Transverse colon (tissue), 4 donors: ENCODE measurements at regions not wholly inside any gene's neighbourhood (a gene's known extent, or its start where the extent isn't known, plus 50 kb on each side); places are given as distances from the start of the nearest gene placed in this dataset.

Experiments
- DNase-seq: peaks from one replicate; pipeline ENCODE4 v3.0.0-alpha.2; 2019
- H3K27ac ChIP-seq, 4 donors: fragments of 200-600 bp; sonication (generic); 2 replicates each; pipeline ENCODE4 v1.5.1; 2016 to 2018; ENCODE audit warnings: inconsistent platforms in 4 of 4
- H3K27me3 ChIP-seq: fragments of 200-600 bp; sonication (generic); 2 replicates; pipeline ENCODE4 v1.5.1; 2017; ENCODE audit warnings: inconsistent platforms
- H3K36me3 ChIP-seq, 4 donors: fragments of 200-600 bp; sonication (generic); 2 replicates each; pipeline ENCODE4 v1.5.1; 2017 to 2019; ENCODE audit warnings: inconsistent platforms in 4 of 4
- H3K4me1 ChIP-seq, 4 donors: fragments of 200-600 bp; sonication (generic); 2 replicates each; pipeline ENCODE4 v1.5.1; 2017 to 2020; ENCODE audit warnings: inconsistent platforms in 4 of 4
- H3K4me3 ChIP-seq, 4 donors: fragments of 200-600 bp; sonication (generic); 1 replicate in 1 of 4; 2 replicates in 3 of 4; pipeline versions ENCODE4 v1.5.1 to v1.6.1; 2017 to 2019; ENCODE audit warnings: inconsistent platforms in 4 of 4
- H3K9me3 ChIP-seq, 2 donors: fragments of 200-600 bp; sonication (generic); 2 replicates each; pipeline ENCODE4 v1.5.1; 2017 to 2019; ENCODE audit warnings: inconsistent platforms in 2 of 2
- CTCF ChIP-seq, 5 experiments: fragments of 200-600 bp in 3 of 5; fragments of 450-650 bp in 2 of 5; sonication (generic) in 3 of 5; IDR thresholded peaks; 1 replicate in 2 of 5; 2 replicates in 3 of 5; pipeline ENCODE4 v1.5.1; 2016 to 2017; ENCODE audit warnings: antibody characterized with exemption in 5 of 5, inconsistent platforms in 3 of 5, mild to moderate bottlenecking in 2 of 5, moderate library complexity in 1 of 5
- EP300 ChIP-seq: sonication (generic); formaldehyde crosslinking; IDR thresholded peaks from one replicate; pipeline ENCODE4 v1.6.1; 2017; ENCODE audit warnings: antibody characterized with exemption, low read depth
- POLR2A ChIP-seq: fragments of 450-650 bp; IDR thresholded peaks from one replicate; pipeline ENCODE4 v1.6.1; 2016; ENCODE audit warnings: antibody characterized with exemption, mild to moderate bottlenecking, moderate library complexity
- POLR2AphosphoS5 ChIP-seq, 3 donors: sonication (generic); formaldehyde crosslinking; IDR thresholded peaks; one replicate each; pipeline ENCODE4 v1.6.1; 2016; ENCODE audit warnings: antibody characterized with exemption in 3 of 3
- WGBS, 2 donors: methylation state at CpG; one replicate each; pipeline ENCODE4 v1.1.5; 2018; ENCODE audit warnings: low coverage in 1 of 2; 5-methylcytosine and 5-hydroxymethylcytosine counted together
- in situ Hi-C, 4 donors: fragments of 200-750 bp; cut with MboI; loops; one replicate each; pipeline versions ENCODE4 v1.15.0 to v1.15.1; 2017; ENCODE audit warnings: low sequenced_read_pairs in 3 of 4, low pct_ligation_motif_present in 1 of 4, low pct_unique_long_range_greater_than_20kb in 1 of 4
- intact Hi-C: fragments of 100-400 bp; cut with DNase I; formaldehyde crosslinking; loops from one replicate; pipeline ENCODE4 v1.15.1; 2023; ENCODE audit warnings: low total_unique reads

- no peaks in the 10 kb centered on the region for H3K9me3 ChIP-seq
- H3K27me3 ChIP-seq = peaks cover 57% of the 10 kb centered on the region
- DNase-seq = no peak
- H3K4me3 ChIP-seq = no peak overlapping the region
- 92 to 100% methylated on average over 4 to 12 of the region's 12 CpGs for WGBS, 2 donors
- no peaks in the 10 kb centered on the region for H3K36me3 ChIP-seq
- H3K27ac ChIP-seq = no peak overlapping the region
- intact Hi-C loops = no loop called here
- in situ Hi-C loops = no loop called here
- TF ChIP-seq POLR2A (no peak), CTCF (IDR thresholded peaks at IDR 0.05) (no peak), EP300 (no peak), POLR2AphosphoS5 (IDR thresholded peaks at IDR 0.05) (no peak)
- no peaks in the 10 kb centered on the region for H3K4me1 ChIP-seq
Measured at GRCh38 chr5:176734756-176735342, 75.5 kb upstream of the UNC5A start.

- no peak overlapping the region for H3K27ac ChIP-seq
- in situ Hi-C loops = no loop called here
- H3K27me3 ChIP-seq = peaks cover 59% of the 10 kb centered on the region
- no peaks in the 10 kb centered on the region for H3K36me3 ChIP-seq
- no peaks in the 10 kb centered on the region for H3K9me3 ChIP-seq
- 62 to 74% methylated on average over 8 to 16 of the region's 16 CpGs for WGBS, 2 donors
- TF ChIP-seq EP300 = no peak
- no peak for TF ChIP-seq POLR2AphosphoS5 (IDR thresholded peaks at IDR 0.05)
- TF ChIP-seq POLR2A = no peak
- no peak for TF ChIP-seq CTCF (IDR thresholded peaks at IDR 0.05)
- peak; percentile 1 for DNase-seq
- no peaks in the 10 kb centered on the region for H3K4me1 ChIP-seq
- intact Hi-C loops = no loop called here
- H3K4me3 ChIP-seq = no peak overlapping the region
Measured at GRCh38 chr5:176735383-176736265, 74.7 kb upstream of the UNC5A start.

- in situ Hi-C loops (no loop called here), intact Hi-C loops (no loop called here)
- Histone ChIP-seq H3K4me1 (no peaks in the 10 kb centered on the region), H3K4me3 (no peak overlapping the region), H3K36me3 (no peaks in the 10 kb centered on the region), H3K27me3 (peaks cover 64% of the 10 kb centered on the region), H3K27ac (no peak overlapping the region), H3K9me3 (no peaks in the 10 kb centered on the region)
- WGBS, 2 donors = 60% methylated on average over 8 of the region's 10 CpGs; no CpG with 5 or more reads in 1 of the 2 donors
- DNase-seq = peak; percentile 1
- no peak for TF ChIP-seq EP300
- TF ChIP-seq POLR2AphosphoS5 (IDR thresholded peaks at IDR 0.05) = no peak
- no peak for TF ChIP-seq CTCF (IDR thresholded peaks at IDR 0.05)
- no peak for TF ChIP-seq POLR2A
Measured at GRCh38 chr5:176736301-176736930, 73.9 kb upstream of the UNC5A start.
